PC-9 (cell line): ENCODE measurements at regions not wholly inside any gene's neighbourhood (a gene's known extent, or its start where the extent isn't known, plus 50 kb on each side); places are given as distances from the start of the nearest gene placed in this dataset.

Source experiments
- BruUV-seq: library from RNA; stranded (reverse); fragments of 400-500 nt; replicated peaks from 2 replicates; lab custom pipeline; 2021; lab: Mats Ljungman, UMichigan
- CTCF ChIA-PET: fragments of 300-600 bp; sonication (Branson Sonifier 250); formaldehyde crosslinking; loops from one replicate; lab custom pipeline; 2022; ENCODE audit warnings: antibody characterized with exemption; lab: Charles Lee
- POLR2A ChIA-PET: fragments of 300-600 bp; sonication (Branson Sonifier 250); formaldehyde crosslinking; loops from one replicate; lab custom pipeline; 2022; ENCODE audit warnings: antibody characterized with exemption; ENCODE audit not compliant: unreplicated experiment; lab: Charles Lee
- DNase-seq, 2 experiments: peaks; one replicate each; pipeline versions ENCODE4 v3.0.0 to v3.0.0-alpha.2; 2015 to 2022; ENCODE audit warnings: mixed read lengths in 1 of 2
- H2AFZ ChIP-seq: fragments of 200-600 bp; sonication (generic); 2 replicates; pipeline ENCODE4 v1.8.1; 2017; ENCODE audit warnings: antibody characterized with exemption
- H3F3A ChIP-seq: fragments of 200-600 bp; sonication (generic); 2 replicates; pipeline ENCODE4 v1.8.1; 2017; ENCODE audit warnings: antibody characterized with exemption, mild to moderate bottlenecking, low read depth; ENCODE audit not compliant: insufficient read depth
- H3K27ac ChIP-seq: fragments of 200-600 bp; sonication (generic); 2 replicates; pipeline ENCODE4 v1.6.1; 2016; ENCODE audit warnings: mixed run types
- H3K27me3 ChIP-seq: fragments of 200-600 bp; sonication (generic); 2 replicates; pipeline ENCODE4 v1.6.1; 2016; ENCODE audit warnings: low read depth, mixed run types; ENCODE audit not compliant: insufficient read depth
- H3K36me3 ChIP-seq: fragments of 200-600 bp; sonication (generic); 2 replicates; pipeline ENCODE4 v1.6.1; 2016; ENCODE audit warnings: low read depth, mixed run types
- H3K4me1 ChIP-seq: fragments of 200-600 bp; sonication (generic); replicated peaks from 2 replicates; pipeline ENCODE4 v1.6.1; 2016; ENCODE audit warnings: mixed run types; ENCODE audit not compliant: insufficient read depth
- H3K4me2 ChIP-seq: fragments of 200-600 bp; sonication (generic); 2 replicates; pipeline ENCODE4 v1.6.1; 2017; ENCODE audit warnings: mixed run types
- H3K4me3 ChIP-seq: fragments of 200-600 bp; sonication (generic); 2 replicates; pipeline ENCODE4 v1.6.1; 2016; ENCODE audit warnings: mixed run types
- H3K79me2 ChIP-seq: fragments of 200-600 bp; sonication (generic); 2 replicates; pipeline ENCODE4 v1.6.1; 2017; ENCODE audit warnings: low read depth, mixed run types
- H3K9me2 ChIP-seq: fragments of 200-600 bp; sonication (generic); 2 replicates; pipeline ENCODE4 v1.8.1; 2017; ENCODE audit warnings: mild to moderate bottlenecking; ENCODE audit not compliant: insufficient read depth
- H3K9me3 ChIP-seq: fragments of 200-600 bp; sonication (generic); 2 replicates; pipeline ENCODE4 v1.8.1; 2016; ENCODE audit warnings: low read depth; ENCODE audit not compliant: insufficient read depth
- H4K20me1 ChIP-seq: fragments of 200-600 bp; sonication (generic); 2 replicates; pipeline ENCODE4 v1.8.1; 2017; ENCODE audit not compliant: insufficient read depth
- EZH2 ChIP-seq: fragments of 200-600 bp; sonication (generic); IDR thresholded peaks from 2 replicates; pipeline ENCODE4 v1.8.0; 2017; ENCODE audit warnings: antibody characterized with exemption, low read depth
- intact Hi-C: fragments of 100-400 bp; cut with micrococcal nuclease; formaldehyde crosslinking; loops from one replicate; pipeline ENCODE4 v1.10.0; 2022; ENCODE audit not compliant: unreplicated experiment
- TF ChIP-seq, protein P1 (sequence below): fragments of 200-600 bp; sonication (generic); conservative IDR thresholded peaks from 2 replicates; pipeline ENCODE4 v1.6.1; 2017; ENCODE audit warnings: mixed run types, antibody characterized with exemption, mild to moderate bottlenecking, moderate library complexity

DNA sequence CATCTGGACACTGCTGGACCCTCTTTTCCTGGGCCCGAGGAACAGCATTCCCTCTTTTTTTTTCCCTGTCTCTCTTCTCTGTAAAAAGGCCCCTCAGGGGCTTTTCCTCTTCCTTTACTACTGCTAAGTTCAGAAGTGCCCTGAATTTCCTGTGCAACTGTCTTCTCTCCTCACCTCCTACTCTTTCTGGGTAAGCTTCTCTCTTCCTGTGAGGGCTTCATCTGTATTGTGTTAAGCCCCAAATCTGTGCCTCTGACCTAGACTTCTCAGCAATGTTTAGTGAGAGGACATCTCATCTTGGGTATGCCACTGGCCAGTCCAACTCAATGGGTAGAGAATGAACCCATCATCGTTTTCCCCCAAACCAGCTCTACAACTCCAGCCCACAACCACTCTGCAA, 174.2 kb downstream of the PTEN start:
- Histone ChIP-seq H3F3A (peaks cover 3% of the 10 kb centered on the region; the same call in 1 of the 2 replicates), H3K79me2 (no peaks in the 10 kb centered on the region), H3K9me3 (no peaks in the 10 kb centered on the region), H3K4me2 (peak overlapping the region; percentile 13; the same call in 1 of the 2 replicates), H3K27ac (no peak overlapping the region), H2AFZ (no peak overlapping the region), H4K20me1 (no peaks in the 10 kb centered on the region), H3K4me1 (peaks cover 32% of the 10 kb centered on the region), H3K9me2 (no peaks in the 10 kb centered on the region), H3K27me3 (no peaks in the 10 kb centered on the region), H3K4me3 (no peak overlapping the region), H3K36me3 (no peaks in the 10 kb centered on the region)
- TF ChIP-seq, protein P1, sequence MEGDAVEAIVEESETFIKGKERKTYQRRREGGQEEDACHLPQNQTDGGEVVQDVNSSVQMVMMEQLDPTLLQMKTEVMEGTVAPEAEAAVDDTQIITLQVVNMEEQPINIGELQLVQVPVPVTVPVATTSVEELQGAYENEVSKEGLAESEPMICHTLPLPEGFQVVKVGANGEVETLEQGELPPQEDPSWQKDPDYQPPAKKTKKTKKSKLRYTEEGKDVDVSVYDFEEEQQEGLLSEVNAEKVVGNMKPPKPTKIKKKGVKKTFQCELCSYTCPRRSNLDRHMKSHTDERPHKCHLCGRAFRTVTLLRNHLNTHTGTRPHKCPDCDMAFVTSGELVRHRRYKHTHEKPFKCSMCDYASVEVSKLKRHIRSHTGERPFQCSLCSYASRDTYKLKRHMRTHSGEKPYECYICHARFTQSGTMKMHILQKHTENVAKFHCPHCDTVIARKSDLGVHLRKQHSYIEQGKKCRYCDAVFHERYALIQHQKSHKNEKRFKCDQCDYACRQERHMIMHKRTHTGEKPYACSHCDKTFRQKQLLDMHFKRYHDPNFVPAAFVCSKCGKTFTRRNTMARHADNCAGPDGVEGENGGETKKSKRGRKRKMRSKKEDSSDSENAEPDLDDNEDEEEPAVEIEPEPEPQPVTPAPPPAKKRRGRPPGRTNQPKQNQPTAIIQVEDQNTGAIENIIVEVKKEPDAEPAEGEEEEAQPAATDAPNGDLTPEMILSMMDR = no peak
- TF ChIP-seq EZH2 = no peak
- BruUV-seq = no TSS peak
- ChIA-PET CTCF (no interaction called here), POLR2A (no interaction called here)
- intact Hi-C loops = no loop called here
- no peak for DNase-seq

DNA sequence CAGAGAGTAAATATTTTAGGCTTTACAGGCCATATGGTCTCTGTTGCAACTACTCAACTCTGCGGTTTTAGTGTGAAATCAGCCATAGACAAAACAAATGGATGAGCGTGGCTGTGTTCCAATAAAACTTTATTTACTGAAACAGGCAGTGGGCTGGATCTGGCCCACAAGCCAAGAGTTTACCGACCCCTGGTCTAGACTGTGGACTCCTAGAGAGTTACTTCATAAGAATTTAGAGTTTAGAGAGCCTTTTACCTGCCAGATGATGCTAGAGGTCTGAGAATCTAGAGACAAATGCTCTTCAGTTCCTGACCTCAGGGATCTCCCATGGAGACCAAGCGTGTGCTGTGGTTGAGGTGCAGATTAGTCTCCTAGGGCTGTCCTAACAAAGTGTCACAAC, 174.8 kb downstream of the PTEN start:
- peak in 1 of 2 experiments; percentile 53 for DNase-seq
- no peak overlapping the region for H3K27ac ChIP-seq
- H3K79me2 ChIP-seq = no peaks in the 10 kb centered on the region

DNA sequence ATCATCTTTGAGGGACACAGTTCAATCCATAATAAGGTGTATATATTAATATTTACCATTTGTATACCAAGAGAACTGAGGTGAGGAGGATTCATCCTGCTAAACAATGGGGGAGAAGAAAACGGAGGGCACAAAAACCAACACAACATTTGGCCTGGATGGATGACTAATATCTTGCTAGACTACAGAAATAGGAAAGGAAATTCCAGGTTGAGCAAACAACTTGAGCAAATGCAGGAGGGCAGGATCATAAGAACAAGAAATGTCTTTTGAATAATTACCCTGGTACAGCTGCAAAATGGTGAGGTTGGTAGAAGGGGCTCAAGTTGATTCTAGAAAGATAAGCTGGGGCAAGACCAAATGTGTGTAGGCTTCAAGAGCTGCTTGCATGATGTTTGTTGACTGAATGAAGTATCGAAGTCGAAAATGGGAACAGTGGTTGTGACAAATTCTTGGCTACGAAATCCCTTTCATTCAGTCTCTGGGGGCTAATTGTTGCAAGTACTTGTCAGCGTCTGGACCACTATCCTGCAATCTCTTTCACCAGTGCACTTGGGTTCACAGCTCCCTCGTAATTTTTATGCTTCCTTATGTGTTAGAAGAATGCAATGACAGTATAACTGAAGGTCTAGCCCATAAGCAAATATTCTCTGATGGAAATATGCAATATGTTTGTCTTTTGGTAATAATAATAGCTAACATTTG, 176.2 kb downstream of the PTEN start:
- no peaks in the 10 kb centered on the region for H4K20me1 ChIP-seq
- no peaks in the 10 kb centered on the region for H3K9me3 ChIP-seq
- H3F3A ChIP-seq = no peaks in the 10 kb centered on the region; the same call in 1 of the 2 replicates
- ChIA-PET CTCF (interaction anchor here (0.6 kb wide), 1 partner anchor 771 kb away, joined by 6 read pairs; no protein-coding TSS in a partner anchor), POLR2A (no interaction called here)
- H3K27ac ChIP-seq = no peak overlapping the region
- H3K4me2 ChIP-seq = peak overlapping the region; percentile 26
- DNase-seq = peak in 1 of 2 experiments; percentile 50
- no peaks in the 10 kb centered on the region for H3K27me3 ChIP-seq
- BruUV-seq = no TSS peak
- no peak overlapping the region for H3K4me3 ChIP-seq
- TF ChIP-seq, protein P1 = no peak
- no peak for TF ChIP-seq EZH2
- intact Hi-C loops = loop anchor here (5.0 kb wide), 1 partner anchor 93 kb away; no protein-coding TSS in a partner anchor
- peaks cover 30% of the 10 kb centered on the region for H3K4me1 ChIP-seq
- H3K9me2 ChIP-seq = no peaks in the 10 kb centered on the region
- no peaks in the 10 kb centered on the region for H3K36me3 ChIP-seq
- no peak overlapping the region for H2AFZ ChIP-seq
- H3K79me2 ChIP-seq = no peaks in the 10 kb centered on the region

More for the DNA sequence above, 174.8 kb downstream of the PTEN start:
- TF ChIP-seq, protein P1 = no peak
- TF ChIP-seq EZH2 = no peak
- Histone ChIP-seq H3K27me3 (no peaks in the 10 kb centered on the region), H2AFZ (no peak overlapping the region), H3K4me2 (peak overlapping the region; percentile 13; the same call in 1 of the 2 replicates), H3K9me3 (no peaks in the 10 kb centered on the region), H3K9me2 (no peaks in the 10 kb centered on the region), H4K20me1 (no peaks in the 10 kb centered on the region), H3K36me3 (no peaks in the 10 kb centered on the region), H3K4me1 (peaks cover 30% of the 10 kb centered on the region), H3F3A (no peaks in the 10 kb centered on the region; the same call in 1 of the 2 replicates), H3K4me3 (no peak overlapping the region)
- ChIA-PET POLR2A (no interaction called here), CTCF (no interaction called here)
- no TSS peak for BruUV-seq
- intact Hi-C loops = no loop called here
